GM21529 (cell line): ENCODE measurements at regions not wholly inside any gene's neighbourhood (a gene's known extent, or its start where the extent isn't known, plus 50 kb on each side); places are given as distances from the start of the nearest gene placed in this dataset.
"Not testable (repeated sequence)": the region's sequence is repeated elsewhere in the genome, so short reads cannot be mapped to it uniquely, and the experiment has no call there.

ENCODE experiments used
- ATAC-seq: cut with Tn5 transposase; IDR thresholded peaks from one replicate; pipeline ENCODE4 v1.9.1; 2021; ENCODE audit not compliant: unreplicated experiment

DNA sequence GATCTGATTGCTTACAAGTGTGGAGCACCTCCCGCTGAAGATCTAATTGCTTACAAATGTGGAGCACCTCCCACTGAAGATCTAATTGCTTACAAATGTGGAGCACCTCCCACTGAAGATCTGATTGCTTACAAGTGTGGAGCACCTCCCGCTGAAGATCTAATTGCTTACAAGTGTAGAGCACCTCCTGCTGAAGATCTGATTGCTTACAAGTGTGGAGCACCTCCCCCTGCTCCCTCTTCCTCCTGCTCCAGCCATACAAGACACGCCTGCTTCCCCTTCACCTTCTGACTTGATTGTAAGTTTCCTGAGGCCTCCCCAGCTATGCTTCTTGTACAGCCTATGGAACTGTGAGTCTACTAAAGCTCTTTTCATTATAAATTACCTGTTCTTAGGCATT, 1014.9 kb downstream of the SOCS6 start:
- not testable (repeated sequence) for ATAC-seq

DNA sequence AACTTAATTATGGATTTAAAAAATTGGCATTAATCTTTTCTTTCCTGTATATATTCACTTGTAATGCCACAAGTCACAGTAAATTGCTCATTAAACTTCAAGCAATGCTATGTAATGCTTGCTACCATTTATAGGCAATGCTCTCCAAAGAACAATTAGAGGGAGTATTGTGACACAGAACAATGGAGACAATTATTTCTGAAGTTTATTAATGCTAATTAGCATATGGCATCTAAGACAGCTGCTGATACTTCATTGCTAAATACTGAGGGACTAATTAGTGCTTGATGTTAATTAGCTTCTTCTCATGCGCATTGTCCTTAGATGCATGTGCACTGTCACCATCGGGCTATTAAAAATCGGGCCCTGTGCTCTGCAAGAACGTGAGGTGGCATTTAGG, 1012.8 kb downstream of the SOCS6 start:
- ATAC-seq: no peak

DNA sequence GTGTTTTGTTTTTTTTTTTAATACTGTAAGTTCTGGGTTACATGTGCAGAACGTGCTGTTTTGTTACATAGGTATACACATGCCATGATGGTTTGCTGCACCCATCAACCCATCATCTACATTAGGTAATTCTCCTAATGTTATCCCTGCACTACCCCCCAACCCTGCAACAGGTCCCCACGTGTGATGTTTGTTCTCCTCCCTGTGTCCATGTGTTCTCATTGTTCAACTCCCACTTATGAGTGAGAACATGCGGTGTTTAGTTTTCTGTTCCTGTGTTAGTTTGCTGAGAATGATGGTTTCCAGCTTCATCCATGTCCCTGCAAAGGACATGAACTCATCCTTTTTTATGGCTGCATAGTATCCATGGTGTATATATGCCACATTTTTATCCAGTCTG, 1005.4 kb downstream of the SOCS6 start:
- ATAC-seq: not testable (repeated sequence)

DNA sequence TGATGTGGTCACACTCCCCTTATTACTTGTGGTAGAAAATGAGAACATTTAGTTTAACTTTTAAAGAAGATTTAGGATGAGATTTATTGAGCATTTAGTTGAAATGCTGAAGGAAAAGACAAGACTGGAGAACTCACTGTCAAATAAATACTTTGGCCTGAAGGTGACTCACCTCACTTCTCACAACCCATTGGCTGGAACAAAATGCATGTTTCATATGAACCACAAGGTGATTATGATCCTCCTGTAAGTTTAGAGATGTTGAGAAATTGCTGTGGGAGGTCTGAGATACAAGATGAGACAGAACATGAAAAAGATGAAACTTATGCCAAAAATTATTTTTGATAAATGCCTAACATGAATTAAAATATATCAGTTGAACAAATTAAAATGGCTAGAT, 1004.5 kb downstream of the SOCS6 start:
- ATAC-seq: no peak

DNA sequence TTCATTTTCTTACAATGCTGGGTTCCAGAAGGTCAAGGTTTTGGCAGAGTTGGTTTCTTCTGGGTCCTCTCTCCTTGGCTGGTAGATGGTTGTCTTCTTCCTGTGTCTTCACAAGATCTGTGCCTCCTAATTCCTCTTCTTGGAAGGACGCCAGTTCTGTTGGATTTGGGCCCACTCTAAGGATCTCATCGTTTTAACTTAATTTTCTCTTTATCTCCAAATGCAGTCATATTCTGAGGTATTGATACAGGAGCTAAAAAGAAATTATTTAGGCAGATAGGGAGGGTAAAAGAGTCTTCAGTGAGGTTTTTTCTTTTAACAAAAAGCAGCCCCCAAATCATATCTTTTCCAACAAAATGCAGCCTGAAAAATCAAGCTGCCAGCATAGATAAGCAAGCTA, 998.4 kb downstream of the SOCS6 start:
- ATAC-seq: no peak

GRCh38 chr18:71252351-71252865, 963.6 kb downstream of the SOCS6 start:
- no peak for ATAC-seq

DNA sequence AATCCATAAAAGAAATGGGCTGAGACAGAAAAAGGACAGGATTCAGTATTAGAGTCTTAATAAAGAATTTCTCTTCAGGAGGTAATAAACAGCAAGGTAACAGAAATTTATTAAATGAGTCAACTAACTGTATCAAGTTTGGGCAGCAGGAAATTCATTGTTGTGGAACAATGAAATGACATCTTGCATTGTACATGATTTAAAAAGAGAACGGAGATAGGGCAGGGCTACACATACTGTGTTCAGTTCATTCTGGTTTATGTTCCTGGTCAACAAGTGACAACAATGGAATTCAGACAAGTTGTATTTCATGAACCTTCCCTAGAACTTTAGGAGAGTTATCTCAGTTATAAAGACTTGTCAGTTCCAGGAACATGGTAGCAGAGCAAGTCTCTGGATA, 961.3 kb downstream of the SOCS6 start:
- no peak for ATAC-seq

- ATAC-seq: no peak
Observed at GRCh38 chr18:71249791-71250190, 960.9 kb downstream of the SOCS6 start.

GRCh38 chr18:71242981-71243380, 954.1 kb downstream of the SOCS6 start:
- ATAC-seq: no peak

- no peak for ATAC-seq
Observed at GRCh38 chr18:71238974-71239624, 950.3 kb downstream of the SOCS6 start.

- no peak for ATAC-seq
Observed at GRCh38 chr18:71237641-71238040, 948.8 kb downstream of the SOCS6 start.

DNA sequence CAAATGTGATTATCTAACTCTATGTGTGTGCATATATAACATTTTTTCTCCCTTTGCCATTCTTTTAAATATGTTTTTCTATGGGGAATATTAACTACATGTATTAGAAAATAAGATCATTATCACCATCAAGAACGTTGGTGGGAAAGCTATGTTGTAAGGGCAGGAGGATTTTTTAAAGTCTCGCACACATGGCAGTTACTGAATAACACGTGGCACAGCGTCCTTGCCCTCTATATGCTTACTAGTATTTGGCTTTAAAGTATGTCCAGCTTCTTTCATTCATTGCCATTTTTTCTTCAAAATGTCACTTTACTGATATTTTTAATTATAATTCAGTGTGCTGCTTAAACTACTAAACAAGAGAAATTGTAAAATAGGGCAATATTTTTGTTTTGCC, 944.3 kb downstream of the SOCS6 start:
- no peak for ATAC-seq

DNA sequence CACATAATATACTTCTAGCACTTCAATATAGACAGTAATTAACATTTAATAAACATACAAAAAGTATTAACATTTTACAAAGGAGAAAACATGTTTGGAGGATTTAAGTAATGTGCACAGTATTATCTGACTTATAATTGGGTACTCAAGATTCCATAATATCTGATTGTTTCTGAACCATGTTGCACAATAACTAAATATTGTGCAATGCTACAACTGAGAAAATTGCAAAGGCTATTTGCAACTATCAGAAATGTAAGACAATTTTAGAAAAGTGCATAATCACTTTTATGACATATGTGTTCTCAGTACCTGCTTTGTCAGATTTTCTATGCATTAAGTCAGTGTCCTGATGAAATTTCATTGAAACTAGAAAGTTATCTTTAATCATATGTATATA, 934.6 kb downstream of the SOCS6 start:
- ATAC-seq: no peak

GRCh38 chr18:71221405-71221804, 932.6 kb downstream of the SOCS6 start:
- ATAC-seq: no peak

GRCh38 chr18:71212739-71213138, 923.9 kb downstream of the SOCS6 start:
- not testable (repeated sequence) for ATAC-seq

DNA sequence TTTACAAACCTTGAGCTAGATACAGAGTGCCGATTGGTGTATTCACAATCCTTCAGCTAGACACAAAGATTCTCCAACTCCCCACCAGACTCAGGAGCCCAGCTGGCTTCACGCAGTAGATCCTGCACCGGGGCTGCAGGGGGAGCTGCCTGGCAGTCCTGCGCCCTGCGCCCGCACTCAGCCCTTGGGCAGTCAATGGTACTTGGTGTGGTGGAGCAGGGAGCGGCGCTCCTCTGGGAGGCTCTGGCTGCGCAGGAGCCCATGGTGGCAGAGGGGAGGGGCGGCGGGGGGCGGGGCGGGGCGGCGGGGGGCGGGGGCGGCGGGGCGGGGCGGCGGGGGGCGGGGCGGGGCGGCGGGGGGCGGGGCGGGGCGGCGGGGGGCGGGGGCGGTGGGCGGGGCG, 923.4 kb downstream of the SOCS6 start:
- no peak for ATAC-seq

DNA sequence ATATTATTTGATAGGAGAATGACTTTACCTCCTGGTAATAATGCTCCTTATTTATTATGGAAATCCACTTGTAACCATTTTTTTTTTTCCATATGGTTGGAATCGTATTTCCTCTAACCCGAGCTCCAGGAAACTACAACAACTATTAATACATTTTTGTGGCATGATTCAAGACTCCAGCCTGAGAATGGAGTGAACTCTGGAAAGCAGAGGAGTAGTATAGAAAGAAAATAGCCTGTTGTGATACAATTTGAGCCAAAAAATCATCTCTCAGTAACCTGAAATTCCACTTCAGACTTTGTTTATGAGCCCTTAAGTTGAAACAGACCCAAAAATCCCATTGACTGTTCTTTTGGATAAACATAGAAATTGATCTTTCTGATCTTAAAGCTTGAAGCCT, 921.1 kb downstream of the SOCS6 start:
- ATAC-seq: no peak

GRCh38 chr18:71194438-71194837, 905.6 kb downstream of the SOCS6 start:
- ATAC-seq: no peak

DNA sequence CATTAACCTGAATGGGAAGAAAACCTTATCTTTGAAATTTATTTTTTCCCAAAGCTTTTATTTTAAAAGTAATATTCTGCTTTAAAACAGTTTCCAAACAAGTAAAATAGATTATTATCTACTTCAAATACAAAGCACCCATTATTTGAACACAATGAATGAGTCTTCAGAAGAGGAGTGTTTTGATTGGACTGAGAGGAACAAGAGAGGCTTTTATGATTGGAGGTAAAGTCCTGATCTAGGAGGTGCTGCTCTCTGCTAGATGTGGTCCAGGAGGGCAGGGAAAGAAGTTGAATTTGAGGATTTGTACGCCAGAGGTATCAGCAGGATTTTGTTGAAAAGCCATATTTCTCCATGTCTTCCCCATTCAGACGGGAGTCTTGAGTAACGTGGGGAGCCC, 900.7 kb downstream of the SOCS6 start:
- no peak for ATAC-seq

DNA sequence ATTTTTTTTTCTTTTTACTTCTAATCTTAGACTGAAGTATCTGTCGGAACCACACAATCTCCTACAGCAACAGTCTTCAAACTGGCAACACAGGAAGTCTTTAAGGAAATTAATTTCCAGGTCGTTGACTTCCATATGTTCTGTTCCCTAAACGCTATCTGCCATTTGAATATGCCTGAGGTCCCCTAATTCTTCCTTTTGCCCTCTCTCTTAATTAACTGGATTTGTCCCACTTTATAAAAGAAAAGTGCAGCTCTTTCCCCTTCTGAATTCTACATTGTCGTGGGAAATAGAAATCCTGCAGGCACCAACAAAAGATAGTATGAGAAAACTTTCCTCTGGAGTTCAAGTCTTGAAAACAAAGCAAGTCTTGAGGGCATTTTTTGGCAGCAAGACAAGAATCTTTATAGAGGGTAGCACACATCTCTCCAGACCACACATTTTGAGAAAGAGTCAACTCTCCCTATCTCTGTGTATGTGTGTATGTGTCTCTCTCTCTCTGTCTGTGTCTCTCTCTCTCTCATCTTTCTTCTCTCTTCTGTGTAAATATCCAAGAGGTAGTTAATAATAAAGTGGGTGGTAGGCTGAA, 879.8 kb downstream of the SOCS6 start:
- no peak for ATAC-seq

GRCh38 chr18:71136487-71136886, 847.6 kb downstream of the SOCS6 start:
- ATAC-seq: no peak

GRCh38 chr18:71134122-71134521, 845.3 kb downstream of the SOCS6 start:
- ATAC-seq: no peak

GRCh38 chr18:71131918-71132317, 843.1 kb downstream of the SOCS6 start:
- ATAC-seq: no peak
